ENCODE measurements at regions not wholly inside any gene's neighbourhood (a gene's known extent, or its start where the extent isn't known, plus 50 kb on each side); places are given as distances from the start of the nearest gene placed in this dataset.

GRCh38 chr6:14501240-14501639 is 383.7 kb downstream of the CD83 start:
- Histone ChIP-seq H3K36me3 (replicated peaks in 1 of 2; ENCODE audit: control insufficient read depth in 1 of 2, insufficient read depth in 2 of 2, low read length in 1 of 2) (no peaks in the 10 kb centered on the region), H3K4me3 (ENCODE audit: low read depth in 2 of 2, low read length in 1 of 2) (no peak overlapping the region), H3K79me2 (ENCODE audit: insufficient read depth) (no peaks in the 10 kb centered on the region), H3F3A (replicated peaks; ENCODE audit: insufficient read depth) (no peaks in the 10 kb centered on the region), H3K27me3 (ENCODE audit: insufficient read depth) (no peaks in the 10 kb centered on the region), H3K9me2 (no peaks in the 10 kb centered on the region), H3K9me3 (no peaks in the 10 kb centered on the region; the same call in 1 of the 2 replicates), H3K4me1 (ENCODE audit: control insufficient read depth in 1 of 2, insufficient read depth in 2 of 2, low read depth in 1 of 2, low read length in 1 of 2) (peaks cover 0 to 4% of the 10 kb centered on the region in 2 experiments; a peak in 1 of 4 replicates), H4K20me1 (ENCODE audit: insufficient read depth) (no peaks in the 10 kb centered on the region), H3K9ac (no peak overlapping the region), H3K27ac (ENCODE audit: low read depth in 2 of 2, low read length in 1 of 2) (no peak overlapping the region), H2AFZ (ENCODE audit: low read depth) (no peak overlapping the region), H3K4me2 (no peak overlapping the region)
- ChIA-PET CTCF (interaction anchor here (1.1 kb wide), 1 partner anchor 12 kb away, joined by 3 read pairs; no protein-coding TSS in a partner anchor), POLR2A (no interaction called here)
- DNase-seq = no peak
- WGBS (ENCODE audit: low lambda C conversion rate) = 75% methylated on average over 7 of the region's 7 CpGs
- TF ChIP-seq, protein P1, sequence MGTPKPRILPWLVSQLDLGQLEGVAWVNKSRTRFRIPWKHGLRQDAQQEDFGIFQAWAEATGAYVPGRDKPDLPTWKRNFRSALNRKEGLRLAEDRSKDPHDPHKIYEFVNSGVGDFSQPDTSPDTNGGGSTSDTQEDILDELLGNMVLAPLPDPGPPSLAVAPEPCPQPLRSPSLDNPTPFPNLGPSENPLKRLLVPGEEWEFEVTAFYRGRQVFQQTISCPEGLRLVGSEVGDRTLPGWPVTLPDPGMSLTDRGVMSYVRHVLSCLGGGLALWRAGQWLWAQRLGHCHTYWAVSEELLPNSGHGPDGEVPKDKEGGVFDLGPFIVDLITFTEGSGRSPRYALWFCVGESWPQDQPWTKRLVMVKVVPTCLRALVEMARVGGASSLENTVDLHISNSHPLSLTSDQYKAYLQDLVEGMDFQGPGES (IDR thresholded peaks at IDR 0.05; ENCODE audit: low read depth, low read length) = no peak
- no peak for TF ChIP-seq EP300 (IDR thresholded peaks at IDR 0.05; ENCODE audit: borderline replicate concordance in 1 of 2, low read depth in 1 of 2, low read length in 1 of 2)
- no peak for TF ChIP-seq JUND (IDR thresholded peaks at IDR 0.05)
- no peak for TF ChIP-seq USF1 (IDR thresholded peaks at IDR 0.05; ENCODE audit: borderline replicate concordance, low read depth)
- no peak for TF ChIP-seq RAD21 (IDR thresholded peaks at IDR 0.05; ENCODE audit: low read length)
- TF ChIP-seq GATA2 (CRISPR knock-in tag; IDR thresholded peaks at IDR 0.05) = no peak
- no peak for TF ChIP-seq USF2 (IDR thresholded peaks at IDR 0.05; ENCODE audit: borderline replicate concordance, low read depth, low read length)
- TF ChIP-seq RFX5 (IDR thresholded peaks at IDR 0.05; ENCODE audit: low read length) = no peak
- no peak for TF ChIP-seq REST (IDR thresholded peaks at IDR 0.05; ENCODE audit: low read depth, low read length)
- no peak for TF ChIP-seq YY1 (IDR thresholded peaks at IDR 0.05; ENCODE audit: low read depth)
- TF ChIP-seq MAX (IDR thresholded peaks at IDR 0.05; ENCODE audit: low read depth) = no peak
- TF ChIP-seq, protein P2, sequence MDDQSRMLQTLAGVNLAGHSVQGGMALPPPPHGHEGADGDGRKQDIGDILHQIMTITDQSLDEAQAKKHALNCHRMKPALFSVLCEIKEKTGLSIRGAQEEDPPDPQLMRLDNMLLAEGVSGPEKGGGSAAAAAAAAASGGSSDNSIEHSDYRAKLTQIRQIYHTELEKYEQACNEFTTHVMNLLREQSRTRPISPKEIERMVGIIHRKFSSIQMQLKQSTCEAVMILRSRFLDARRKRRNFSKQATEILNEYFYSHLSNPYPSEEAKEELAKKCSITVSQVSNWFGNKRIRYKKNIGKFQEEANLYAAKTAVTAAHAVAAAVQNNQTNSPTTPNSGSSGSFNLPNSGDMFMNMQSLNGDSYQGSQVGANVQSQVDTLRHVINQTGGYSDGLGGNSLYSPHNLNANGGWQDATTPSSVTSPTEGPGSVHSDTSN (IDR thresholded peaks at IDR 0.05) = no peak
- no peak for TF ChIP-seq RCOR1 (IDR thresholded peaks at IDR 0.05; ENCODE audit: low read length)
- no peak for TF ChIP-seq EZH2phosphoT487 (IDR thresholded peaks at IDR 0.05; ENCODE audit: borderline replicate concordance, low read depth)
- no peak for TF ChIP-seq ELF1 (IDR thresholded peaks at IDR 0.05)
- no peak for TF ChIP-seq FOSL2 (IDR thresholded peaks at IDR 0.05; ENCODE audit: borderline replicate concordance, low read depth)
- no peak for TF ChIP-seq ZBTB33 (IDR thresholded peaks at IDR 0.05; ENCODE audit: borderline replicate concordance, low read depth)

Data from SK-N-SH (cell line).